Kidney (tissue), 13 donors: ENCODE measurements at regions not wholly inside any gene's neighbourhood (a gene's known extent, or its start where the extent isn't known, plus 50 kb on each side); places are given as distances from the start of the nearest gene placed in this dataset.
"Not testable (repeated sequence)": the region's sequence is repeated elsewhere in the genome, so short reads cannot be mapped to it uniquely, and the experiment has no call there.

Source experiments
- DNase-seq, 5 donors: peaks; one replicate each; pipeline ENCODE4 v3.0.0-alpha.2; 2013 to 2020
- FAIRE-seq: peaks from 2 replicates; lab custom pipeline; 2012; peaks lifted over from hg19 to GRCh38; lab: Jason Lieb, UNC
- H3K27ac ChIP-seq, 2 donors: one replicate each; pipeline ENCODE4 v1.7.0; 2013; ENCODE audit warnings: low read depth in 2 of 2, low read length in 2 of 2, inconsistent platforms in 1 of 2
- H3K27me3 ChIP-seq: one replicate; pipeline ENCODE4 v1.7.1; 2013; ENCODE audit warnings: low read length, inconsistent platforms; ENCODE audit not compliant: control insufficient read depth, insufficient read depth
- H3K36me3 ChIP-seq, 3 donors: one replicate each; pipeline versions ENCODE4 v1.7.0 to v1.7.1; 2013; ENCODE audit warnings: low read length in 3 of 3, control low read depth in 1 of 3, inconsistent platforms in 1 of 3; ENCODE audit not compliant: insufficient read depth in 3 of 3, control insufficient read depth in 2 of 3
- H3K4me1 ChIP-seq, 3 donors: one replicate each; pipeline versions ENCODE4 v1.7.0 to v1.7.1; 2013; ENCODE audit warnings: low read length in 3 of 3, inconsistent platforms in 1 of 3, low read depth in 1 of 3; ENCODE audit not compliant: control insufficient read depth in 2 of 3, insufficient read depth in 2 of 3
- H3K4me3 ChIP-seq, 3 donors: one replicate each; pipeline versions ENCODE4 v1.7.0 to v1.8.1; 2013; ENCODE audit warnings: low read length in 3 of 3, control low read depth in 1 of 3, inconsistent platforms in 1 of 3
- H3K9ac ChIP-seq, 3 donors: one replicate each; pipeline versions ENCODE4 v1.7.0 to v1.7.1; 2013; ENCODE audit warnings: low read length in 3 of 3, control low read depth in 1 of 3, inconsistent platforms in 1 of 3
- H3K9me3 ChIP-seq, 3 donors: one replicate each; pipeline versions ENCODE4 v1.7.0 to v1.7.1; 2013; ENCODE audit warnings: low read length in 3 of 3, control low read depth in 1 of 3, inconsistent platforms in 1 of 3; ENCODE audit not compliant: control insufficient read depth in 2 of 3, insufficient read depth in 1 of 3
- CTCF ChIP-seq: IDR thresholded peaks from 3 replicates; pipeline ENCODE4 v1.5.1; 2012; ENCODE audit warnings: mild to moderate bottlenecking, moderate library complexity, borderline replicate concordance; ENCODE audit not compliant: insufficient read depth; ENCODE audit errors: extremely low read depth
- intact Hi-C: fragments of 100-400 bp; cut with DNase I; formaldehyde crosslinking; loops from one replicate; pipeline ENCODE4 v1.11.1; 2022
- donor health status: control.
- donor health status: control.
- donor health status: control.
- donor health status: control.
- donor health status: control.
- donor health status: DM: yes; HTN: yes; CAD: no.
- donor health status: Normal renal cell carcinoma (clear cell type).

GRCh38 chr9:65411901-65412300 is 126.9 kb upstream of the FOXD4L5 start:
- FAIRE-seq, result no peak
- TF ChIP-seq CTCF, result no peak
- no peak overlapping the region for H3K9ac ChIP-seq
- no peaks in the 10 kb centered on the region for H3K27me3 ChIP-seq
- intact Hi-C loops, result no loop called here
- H3K9me3 ChIP-seq, result no peaks in the 10 kb centered on the region
- H3K36me3 ChIP-seq, result no peaks in the 10 kb centered on the region
- H3K4me3 ChIP-seq, result no peak overlapping the region
- H3K27ac ChIP-seq, result no peak overlapping the region
- no peaks in the 10 kb centered on the region for H3K4me1 ChIP-seq
- DNase-seq, result peak in 1 of 5 donors; percentile 25

DNA sequence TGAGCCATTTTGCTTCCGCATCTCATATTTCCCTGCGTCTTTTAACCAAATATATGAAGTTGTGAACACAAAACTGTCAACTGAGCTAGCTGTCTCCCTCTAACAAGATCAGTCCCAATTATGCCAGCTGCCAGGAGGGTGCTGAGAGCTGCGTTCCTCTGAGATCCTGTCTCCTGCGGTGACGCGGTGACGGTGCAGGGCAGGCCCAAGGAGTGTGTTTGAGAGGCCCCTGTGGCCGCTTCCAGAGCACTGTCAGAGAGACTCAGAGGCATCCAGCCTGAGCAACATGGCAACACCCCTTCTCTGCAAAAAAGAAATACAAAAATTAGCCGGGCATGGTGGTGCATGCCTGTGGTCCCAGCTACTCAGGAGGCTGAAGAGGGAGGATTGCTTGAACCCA is 126.3 kb upstream of the FOXD4L5 start:
- Histone ChIP-seq H3K9me3 (no peaks in the 10 kb centered on the region), H3K9ac (no peak overlapping the region), H3K27me3 (no peaks in the 10 kb centered on the region), H3K27ac (no peak overlapping the region), H3K4me3 (no peak overlapping the region), H3K4me1 (no peaks in the 10 kb centered on the region), H3K36me3 (no peaks in the 10 kb centered on the region)
- intact Hi-C loops, result no loop called here
- FAIRE-seq, result no peak
- DNase-seq, result peak in 1 of 5 donors; percentile 56
- no peak for TF ChIP-seq CTCF

DNA sequence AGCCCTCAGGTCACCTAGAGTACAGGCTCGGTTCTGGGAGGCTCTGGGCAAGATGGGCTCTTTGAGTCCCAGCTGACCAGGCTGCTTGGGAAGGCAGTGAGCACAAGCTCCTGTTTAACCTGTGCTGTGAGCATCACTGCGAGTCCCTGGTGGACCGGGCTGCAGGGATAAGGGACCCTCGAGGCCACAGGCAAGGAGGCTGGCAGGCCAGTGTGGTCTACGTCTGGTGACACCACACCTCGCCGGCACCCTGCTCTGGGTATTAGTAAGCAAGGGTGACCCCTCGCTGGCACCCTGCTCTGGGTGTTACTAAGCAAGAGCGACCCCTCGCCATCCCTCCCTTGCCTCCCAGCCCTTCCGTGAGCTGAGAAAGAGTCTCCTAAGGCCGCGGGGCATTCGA is 125.9 kb upstream of the FOXD4L5 start:
- FAIRE-seq (no peak), DNase-seq (peak in 1 of 5 donors; percentile 56)
- intact Hi-C loops, result no loop called here
- Histone ChIP-seq H3K4me1 (no peaks in the 10 kb centered on the region), H3K36me3 (no peaks in the 10 kb centered on the region), H3K4me3 (no peak overlapping the region), H3K9me3 (no peaks in the 10 kb centered on the region), H3K9ac (no peak overlapping the region), H3K27ac (no peak overlapping the region), H3K27me3 (no peaks in the 10 kb centered on the region)
- TF ChIP-seq CTCF, result no peak

DNA sequence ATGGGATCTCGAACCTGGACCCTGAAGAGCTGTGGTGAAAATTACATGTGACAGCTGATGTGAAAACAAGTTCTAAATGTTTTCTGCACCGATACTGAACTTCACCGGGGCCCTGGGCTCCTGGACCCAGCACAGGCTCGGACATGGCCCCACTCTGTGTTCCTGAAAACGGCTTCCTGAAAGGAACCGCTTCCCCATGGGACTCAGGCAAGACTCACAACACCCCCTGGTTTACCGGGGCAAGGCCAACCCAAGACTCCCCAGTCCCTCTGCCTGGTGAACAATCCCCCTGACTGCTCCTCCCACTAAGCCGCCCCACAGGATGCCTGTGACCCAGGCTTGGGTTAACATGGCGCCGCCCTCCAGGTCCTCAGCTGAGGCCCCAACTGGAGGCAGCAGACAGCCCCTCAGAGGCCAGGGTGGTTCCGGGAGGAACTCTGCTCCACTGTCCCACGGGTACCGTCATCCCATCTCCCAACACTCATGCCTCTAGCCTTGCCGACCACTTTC is 124.5 kb upstream of the FOXD4L5 start:
- TF ChIP-seq CTCF, result no peak
- DNase-seq, result peak in 1 of 5 donors; percentile 55
- intact Hi-C loops, result no loop called here
- Histone ChIP-seq H3K4me1 (no peaks in the 10 kb centered on the region), H3K36me3 (no peaks in the 10 kb centered on the region), H3K9ac (no peak overlapping the region), H3K9me3 (no peaks in the 10 kb centered on the region), H3K27ac (no peak overlapping the region), H3K27me3 (no peaks in the 10 kb centered on the region), H3K4me3 (no peak overlapping the region)
- no peak for FAIRE-seq

DNA sequence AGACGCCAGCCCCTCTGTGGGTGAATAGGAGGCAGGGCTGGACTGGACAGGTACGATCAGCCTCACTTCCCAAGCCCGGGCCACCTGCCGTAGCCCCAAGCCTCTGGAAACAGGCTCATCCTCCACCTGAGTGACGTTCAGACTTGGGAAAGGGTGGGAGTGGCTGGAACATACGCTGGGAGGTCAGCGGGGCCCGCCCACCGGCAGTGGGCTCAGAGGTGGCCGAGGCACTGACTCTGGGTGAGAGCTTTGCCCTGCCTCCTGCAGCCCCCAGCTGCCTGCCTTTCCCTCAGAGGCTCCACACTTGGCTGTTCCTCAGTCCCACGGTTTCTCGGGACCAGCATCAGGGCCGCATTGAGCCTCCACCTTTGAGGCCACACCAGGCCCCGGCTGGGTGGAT is 123.8 kb upstream of the FOXD4L5 start:
- H3K9me3 ChIP-seq, H3K27ac ChIP-seq, H3K4me3 ChIP-seq, H3K9ac ChIP-seq, H3K36me3 ChIP-seq, H3K4me1 ChIP-seq, intact Hi-C loops, H3K27me3 ChIP-seq, FAIRE-seq: not testable (repeated sequence)
- peak in 1 of 5 donors; percentile 63 for DNase-seq

DNA sequence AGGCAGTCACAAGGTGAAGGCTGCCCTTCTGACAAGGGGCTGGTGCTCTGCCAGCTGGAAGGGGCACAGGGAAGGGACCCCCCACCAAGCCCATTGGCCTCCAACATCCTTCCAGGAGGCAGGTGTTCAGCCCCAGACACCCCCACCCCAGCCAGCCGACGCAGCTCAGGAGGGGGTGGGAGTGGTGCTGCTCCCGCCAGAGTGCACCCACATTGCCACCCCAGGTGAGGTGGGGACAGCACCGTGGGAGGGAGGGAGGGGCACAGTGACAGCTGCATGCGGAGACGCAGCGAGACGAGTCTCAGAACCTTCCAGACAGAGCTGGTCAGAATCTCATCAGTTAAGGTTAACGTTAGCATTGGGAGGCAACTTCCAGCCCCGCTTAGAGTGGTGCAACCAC is 121.6 kb upstream of the FOXD4L5 start:
- H3K27ac ChIP-seq, H3K4me1 ChIP-seq, intact Hi-C loops, H3K9me3 ChIP-seq, FAIRE-seq, H3K9ac ChIP-seq, H3K36me3 ChIP-seq, H3K27me3 ChIP-seq, H3K4me3 ChIP-seq: not testable (repeated sequence)
- DNase-seq, result peak in 1 of 5 donors; percentile 26
